NOMO-1 (cell line): ENCODE measurements at regions not wholly inside any gene's neighbourhood (a gene's known extent, or its start where the extent isn't known, plus 50 kb on each side); places are given as distances from the start of the nearest gene placed in this dataset.

Source experiments
- DNase-seq, 2 experiments: peaks; one replicate each; lab custom pipeline; 2025; ENCODE audit not compliant: unreplicated experiment in 2 of 2; lab: John Stamatoyannopoulos, UW

DNA sequence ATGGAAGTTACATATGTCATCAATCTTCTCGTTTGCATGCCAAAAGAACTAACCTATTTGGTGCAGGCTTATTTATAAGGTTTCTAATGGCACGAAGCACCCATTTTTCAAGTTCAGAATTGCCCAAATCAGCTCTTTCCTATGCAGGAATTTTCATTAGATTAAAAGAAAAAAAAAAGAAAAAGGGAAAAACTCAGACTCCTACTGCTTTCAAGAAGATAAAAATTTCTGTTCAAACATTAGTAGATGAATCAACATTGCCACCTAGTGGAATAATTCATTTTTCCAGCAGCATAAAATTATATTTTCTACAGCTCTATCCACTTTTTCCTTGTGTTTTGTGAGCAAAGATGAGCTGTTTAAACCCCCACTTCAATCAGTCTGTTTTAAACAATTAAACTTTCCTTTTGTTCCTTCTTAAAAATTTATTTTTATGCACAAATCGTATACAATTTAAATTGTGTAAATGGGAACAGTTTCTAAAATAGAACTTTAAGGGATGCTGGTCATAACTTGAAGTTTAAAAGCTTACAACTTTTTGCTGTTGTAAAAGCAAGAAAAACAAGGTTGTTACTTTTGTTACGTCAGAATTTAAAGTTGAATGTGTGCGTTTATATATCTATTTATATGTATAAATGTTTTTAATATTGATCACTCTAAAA, 309.9 kb downstream of the ARAP2 start:
- DNase-seq: peak in 1 of 2 experiments; percentile 5

DNA sequence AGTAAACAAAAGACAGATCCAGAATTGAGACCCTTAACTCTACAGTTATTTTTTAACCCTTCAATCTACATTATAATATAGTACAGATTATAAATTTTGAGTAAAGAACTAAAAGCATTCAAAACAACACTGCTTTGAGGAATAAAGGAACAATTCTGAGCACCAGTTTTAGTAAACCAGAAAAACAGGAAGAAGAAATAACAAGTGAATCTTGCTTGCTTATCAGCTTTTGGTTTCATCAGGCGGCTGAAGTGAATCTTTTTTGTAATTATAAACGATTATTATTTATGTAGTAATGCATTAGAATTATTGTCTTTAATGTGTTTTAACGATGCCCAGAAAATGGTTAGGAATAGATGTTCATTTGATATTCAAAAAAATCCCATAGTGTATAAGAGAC, 305.4 kb downstream of the ARAP2 start:
- DNase-seq: peak in 1 of 2 experiments; percentile 8

DNA sequence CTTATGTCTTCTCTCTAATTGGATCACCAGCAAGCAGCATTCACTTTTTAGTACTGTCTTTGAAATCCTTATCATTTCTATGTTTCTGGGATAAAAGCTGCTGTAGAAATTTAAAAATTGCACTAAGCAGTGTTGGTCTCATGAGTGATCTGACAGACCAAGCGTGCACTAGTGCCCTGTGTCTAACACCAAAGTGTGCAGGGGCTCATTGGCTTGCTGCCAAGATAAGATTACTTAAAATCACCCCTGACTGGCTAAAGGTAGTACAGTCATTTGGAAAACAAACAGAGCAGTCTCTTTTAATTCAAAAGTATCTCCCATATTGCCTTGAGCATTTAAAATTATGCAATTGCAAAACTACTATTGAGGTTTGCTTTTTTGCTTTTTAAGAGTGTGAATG, 304.6 kb downstream of the ARAP2 start:
- no peak for DNase-seq

DNA sequence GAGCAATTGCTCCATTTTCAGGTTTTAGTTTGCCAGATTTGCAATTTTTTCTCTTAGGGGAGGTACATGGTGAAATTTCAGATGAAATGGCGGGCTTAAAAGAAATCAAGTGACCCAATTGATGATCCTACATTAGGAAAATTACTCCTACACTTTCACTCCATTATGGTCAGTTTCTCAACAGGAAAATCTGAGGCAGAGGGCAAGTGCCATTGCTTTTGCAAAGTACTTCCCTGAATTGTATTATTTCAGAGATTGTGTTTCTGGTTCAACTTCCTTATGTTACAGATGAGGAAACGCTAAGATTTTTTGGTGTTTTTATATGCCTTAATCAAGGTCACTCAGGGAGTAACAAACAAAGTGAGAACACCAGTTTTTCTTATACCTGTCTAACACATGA, 302.2 kb downstream of the ARAP2 start:
- DNase-seq: no peak

DNA sequence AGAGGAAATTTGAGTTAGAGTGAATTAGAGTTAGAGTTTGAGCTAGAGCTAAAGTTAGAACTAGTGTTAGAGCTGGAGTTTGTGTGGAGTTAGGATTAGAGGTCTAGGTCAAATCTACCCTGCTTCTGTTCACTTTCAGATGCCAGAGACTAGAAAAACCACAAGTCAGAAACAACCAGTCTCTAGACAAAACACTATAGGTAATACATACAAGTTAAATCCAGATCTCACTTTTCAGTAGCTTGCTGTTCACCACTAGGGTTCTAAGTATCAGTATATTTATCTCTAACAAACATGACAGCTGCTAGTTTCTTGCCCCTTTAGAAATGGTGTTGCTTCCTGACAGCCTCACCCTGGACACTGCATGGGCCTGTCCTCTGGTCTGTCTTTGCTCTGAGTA, 300.7 kb downstream of the ARAP2 start:
- no peak for DNase-seq

DNA sequence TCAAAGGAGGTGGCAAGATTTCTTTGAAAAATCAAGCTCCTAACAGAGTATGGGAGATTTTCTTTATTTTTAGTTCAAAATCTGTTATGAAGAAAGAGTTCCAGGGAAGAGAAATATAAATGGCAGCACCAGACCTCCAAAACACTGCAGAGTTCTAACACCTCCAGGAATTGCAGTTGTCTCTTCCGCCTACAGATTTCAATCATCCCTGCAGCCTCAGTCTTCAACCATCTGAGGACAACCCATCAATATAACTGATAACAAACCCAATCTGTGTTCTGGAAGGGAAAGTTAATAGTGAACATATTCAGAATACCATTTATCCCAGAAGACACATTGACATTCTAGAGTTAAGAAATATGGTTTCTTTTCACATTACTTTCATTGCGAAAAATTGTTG, 296.1 kb downstream of the ARAP2 start:
- DNase-seq: no peak

DNA sequence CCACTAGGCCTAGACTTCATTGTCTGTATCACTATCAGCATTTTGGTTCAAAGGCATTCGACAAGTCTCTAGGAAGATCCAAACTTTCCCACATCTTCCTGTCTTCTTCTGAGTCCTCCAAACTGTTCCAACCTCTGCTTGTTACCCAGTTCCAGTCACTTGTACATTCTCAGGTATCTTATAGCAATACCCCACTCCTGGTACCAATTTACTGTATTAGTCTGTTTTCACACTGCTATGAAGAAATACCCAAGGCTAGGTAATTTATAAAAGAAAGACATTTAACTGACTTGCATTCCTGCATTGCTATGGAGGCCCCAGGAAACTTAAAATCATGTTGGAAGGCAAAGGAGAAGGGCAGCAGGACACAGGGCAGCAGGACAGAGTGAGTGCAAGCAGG, 293.9 kb downstream of the ARAP2 start:
- DNase-seq: no peak

DNA sequence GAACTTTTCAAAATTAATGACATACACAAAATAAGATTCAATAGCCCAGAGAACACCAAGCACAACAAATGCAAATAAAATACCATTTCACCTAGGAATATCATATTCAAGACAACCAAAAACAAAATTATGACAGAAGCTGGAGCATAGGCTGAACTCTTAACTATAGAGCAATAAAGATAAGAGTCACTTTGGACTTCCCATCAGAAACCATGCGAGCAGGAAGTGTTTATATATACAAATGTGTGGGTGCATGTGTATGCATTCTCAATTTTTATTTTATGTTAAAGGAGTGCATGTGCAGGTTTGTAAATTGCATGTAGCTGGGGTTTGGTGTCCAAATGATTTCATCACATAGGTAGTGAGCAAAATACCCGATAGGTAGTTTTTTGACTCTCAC, 291.6 kb downstream of the ARAP2 start:
- DNase-seq: no peak

DNA sequence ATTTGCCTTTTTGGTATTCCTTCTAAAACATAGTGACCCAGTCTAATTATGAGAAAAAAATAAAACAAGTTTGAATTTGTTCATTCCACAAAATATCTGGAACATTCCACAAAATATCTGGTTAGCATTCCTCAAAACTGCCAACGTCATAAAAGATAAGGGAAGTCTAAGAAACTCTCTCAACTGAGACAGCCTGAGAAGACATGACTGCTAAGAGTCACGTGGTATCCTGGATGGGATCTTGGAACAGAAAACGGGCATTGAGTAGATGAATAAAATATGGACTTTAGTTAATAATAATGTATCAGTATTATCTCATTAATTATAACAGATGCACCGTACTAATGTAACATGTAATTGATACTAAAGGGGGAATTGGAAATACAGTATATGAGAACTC, 280.9 kb downstream of the ARAP2 start:
- no peak for DNase-seq

DNA sequence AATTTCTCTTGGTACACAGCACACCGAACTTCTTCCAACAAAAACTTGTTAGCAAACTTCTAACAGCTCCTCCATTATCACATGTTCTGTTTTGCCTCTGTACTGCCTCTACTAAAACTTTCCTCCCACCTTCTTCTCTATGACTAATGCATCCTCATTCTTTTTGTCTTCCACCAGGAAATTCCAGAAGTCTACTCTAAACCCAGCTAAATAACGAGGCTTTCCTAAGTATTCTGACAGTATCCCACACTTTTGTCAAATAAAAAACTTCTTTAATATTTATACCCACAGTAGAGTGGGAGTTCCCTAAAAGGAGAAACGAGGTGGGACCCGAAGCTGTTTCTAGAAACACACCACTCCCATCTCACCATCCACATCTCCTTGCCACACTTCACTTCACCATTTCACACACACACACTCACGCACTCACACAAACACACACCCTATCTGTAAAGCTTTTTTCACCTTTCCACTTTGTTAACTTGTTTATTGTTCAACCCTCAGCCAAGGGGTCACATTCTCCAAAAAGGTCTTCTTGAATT, 280.3 kb downstream of the ARAP2 start:
- no peak for DNase-seq

DNA sequence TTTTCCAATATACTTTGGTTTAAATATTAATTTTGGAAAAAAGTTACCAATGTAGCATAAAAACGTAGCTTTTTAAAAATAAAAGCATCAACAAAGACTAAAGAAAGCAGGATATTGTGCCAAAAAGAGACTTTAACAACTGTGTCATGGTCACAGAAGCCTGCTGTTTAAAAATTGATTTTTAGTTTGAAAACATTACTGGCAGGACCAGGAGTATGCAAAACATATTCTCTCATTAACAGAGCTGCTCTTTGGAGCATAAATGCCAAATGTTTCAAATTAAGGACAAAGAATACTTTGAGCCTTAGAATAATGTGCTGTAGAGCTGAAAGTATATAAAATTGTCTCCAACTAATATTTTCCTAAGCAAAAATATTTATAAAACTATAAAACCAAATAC, 279.0 kb downstream of the ARAP2 start:
- DNase-seq: no peak

DNA sequence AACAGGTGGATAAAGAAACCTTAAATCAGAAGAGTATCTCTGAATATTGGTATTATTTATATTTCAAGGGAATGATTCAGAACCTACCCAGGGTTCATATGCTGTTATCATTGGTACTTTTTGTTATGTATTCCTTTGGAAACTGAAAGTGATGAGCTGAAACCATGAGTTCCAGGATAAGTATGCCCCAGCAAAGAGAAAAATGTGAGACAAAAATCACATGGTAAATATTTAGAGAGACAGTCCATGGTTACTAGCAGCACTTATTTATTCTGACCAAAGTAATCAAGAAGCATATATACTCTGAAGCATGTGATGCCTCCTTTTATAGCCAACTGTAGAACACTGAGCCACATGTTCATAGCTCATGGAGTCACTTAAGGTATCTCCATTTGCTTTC, 277.7 kb downstream of the ARAP2 start:
- no peak for DNase-seq

DNA sequence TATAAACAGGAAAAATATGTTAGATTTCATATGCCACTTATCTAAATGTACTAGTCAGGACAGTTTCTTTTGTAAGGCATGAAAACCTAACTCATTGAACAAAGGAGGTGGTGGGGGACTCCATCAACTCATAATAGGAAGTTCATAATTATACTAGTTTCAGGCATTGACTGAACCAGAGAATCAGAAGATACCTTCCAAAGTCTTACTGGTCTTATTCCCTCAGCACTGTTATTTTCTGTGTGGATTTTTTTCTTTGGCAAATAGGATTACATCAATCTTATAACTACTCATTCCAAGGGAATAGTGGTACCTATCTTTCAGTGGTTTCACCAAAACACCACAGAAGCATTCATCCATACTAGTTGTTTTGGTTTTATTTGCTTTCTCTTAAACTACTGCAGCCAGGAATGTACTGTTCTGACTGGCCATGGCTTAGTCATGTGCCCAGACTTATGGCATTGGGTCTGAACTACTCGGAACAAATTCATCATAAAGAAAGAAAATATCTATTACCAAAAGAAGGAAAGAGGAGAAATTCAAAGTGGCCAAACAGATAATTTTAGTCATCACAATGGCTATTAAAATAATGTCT, 273.9 kb downstream of the ARAP2 start:
- no peak for DNase-seq

DNA sequence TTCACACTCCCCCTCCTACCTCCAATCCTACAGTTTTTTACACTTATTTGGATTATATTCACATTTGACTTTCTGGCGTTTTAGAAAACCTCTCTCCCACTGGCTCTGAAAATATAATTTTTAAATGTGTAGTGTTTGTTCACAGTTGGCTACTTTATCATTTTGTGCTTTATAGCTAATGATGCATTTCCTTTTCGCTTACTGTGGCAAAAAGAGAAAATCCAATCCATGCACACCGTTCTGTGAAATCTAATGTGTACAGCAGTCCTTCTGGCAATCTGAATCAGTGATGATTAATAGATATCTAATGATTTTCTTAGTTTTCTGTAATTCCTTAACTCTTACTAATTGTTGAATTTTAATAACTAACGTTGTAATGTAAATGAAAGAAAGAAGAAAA, 271.5 kb downstream of the ARAP2 start:
- DNase-seq: no peak

DNA sequence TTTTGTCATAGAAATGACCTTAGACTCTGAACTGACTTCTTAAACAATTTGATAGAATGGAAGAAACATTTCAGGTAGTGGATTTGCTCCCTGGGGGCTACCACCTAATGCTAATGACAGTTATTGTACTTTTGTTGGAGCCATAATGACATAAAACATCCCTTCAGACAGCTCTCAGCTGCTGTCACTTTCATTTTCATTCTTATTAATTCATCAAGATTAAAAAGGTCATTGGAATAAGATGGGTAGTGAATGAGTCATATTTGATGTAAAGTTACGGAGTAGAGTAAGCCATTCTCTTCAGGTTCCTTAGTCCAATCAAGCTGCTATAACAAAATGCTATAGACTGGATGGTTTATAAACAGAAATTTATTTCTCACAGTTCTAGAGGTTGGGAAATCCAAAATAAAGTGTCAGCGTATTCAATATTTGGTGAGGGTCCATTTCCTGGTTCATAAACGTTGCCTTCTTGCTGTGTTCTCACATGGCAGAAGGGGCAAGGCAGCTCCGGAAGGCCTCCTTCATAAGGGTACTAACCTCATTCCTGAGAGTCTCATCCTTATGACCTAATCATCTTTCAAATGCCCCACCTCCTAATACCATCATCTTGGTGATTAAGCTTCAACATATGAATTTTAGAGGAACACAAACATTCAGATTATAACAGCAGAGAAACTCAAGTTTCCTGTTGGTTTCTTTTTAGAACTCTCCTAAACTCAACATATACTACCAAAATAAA, 268.5 kb downstream of the ARAP2 start:
- no peak for DNase-seq

DNA sequence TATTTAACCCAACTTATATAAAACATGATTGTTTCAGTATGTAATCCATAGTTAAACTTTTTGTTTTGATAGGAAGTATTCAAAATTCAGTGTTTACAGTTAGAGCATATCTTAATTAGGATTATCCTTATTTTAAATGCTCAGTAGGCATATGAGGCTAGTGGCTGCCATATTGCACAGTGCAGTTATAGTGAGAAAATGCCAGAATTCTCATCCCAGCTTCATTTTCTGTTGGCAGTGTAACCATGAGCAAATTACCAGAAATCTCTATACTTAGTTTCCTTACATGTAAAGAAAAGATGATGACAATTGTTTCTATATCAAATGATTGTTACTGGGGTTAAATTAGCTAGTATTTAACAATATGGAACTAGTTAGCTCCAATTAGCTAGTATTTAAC, 265.8 kb downstream of the ARAP2 start:
- no peak for DNase-seq

DNA sequence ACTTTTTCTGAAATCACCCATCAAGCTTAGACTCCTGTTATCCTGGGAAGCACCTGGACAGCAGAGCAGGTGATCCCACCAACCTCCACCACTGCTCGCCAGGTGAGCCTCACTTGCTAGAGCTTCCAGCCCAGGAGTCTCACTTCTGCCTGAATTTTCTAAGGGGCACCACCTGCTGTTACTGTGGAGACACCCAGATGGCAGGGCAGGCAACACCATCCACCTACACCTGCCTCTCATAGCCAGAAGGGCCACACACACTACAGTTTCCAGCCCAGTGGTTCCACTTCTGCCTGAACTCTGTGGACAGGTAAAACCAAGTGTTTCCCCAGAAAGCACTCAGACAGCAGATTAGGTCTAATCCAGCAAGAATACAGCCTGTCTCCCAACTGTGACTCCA, 262.0 kb downstream of the ARAP2 start:
- no peak for DNase-seq

DNA sequence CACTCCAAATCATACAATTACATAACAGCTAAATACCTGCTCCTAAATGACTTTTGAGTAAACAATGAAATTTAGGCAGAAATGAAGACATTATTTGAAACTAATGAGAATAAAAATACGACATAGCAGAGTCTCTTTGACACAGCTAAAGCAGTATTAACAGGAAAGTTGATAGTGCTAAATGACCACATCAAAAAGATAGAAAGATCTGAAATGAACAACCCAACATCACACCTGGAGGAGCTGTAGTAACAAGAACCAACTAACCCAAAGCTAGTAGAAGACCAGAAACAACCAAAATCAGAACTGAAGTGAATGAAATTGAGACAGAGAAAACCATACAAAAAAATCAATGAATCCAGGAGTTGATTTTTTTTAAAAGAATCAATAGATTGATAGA, 257.8 kb downstream of the ARAP2 start:
- DNase-seq: no peak

DNA sequence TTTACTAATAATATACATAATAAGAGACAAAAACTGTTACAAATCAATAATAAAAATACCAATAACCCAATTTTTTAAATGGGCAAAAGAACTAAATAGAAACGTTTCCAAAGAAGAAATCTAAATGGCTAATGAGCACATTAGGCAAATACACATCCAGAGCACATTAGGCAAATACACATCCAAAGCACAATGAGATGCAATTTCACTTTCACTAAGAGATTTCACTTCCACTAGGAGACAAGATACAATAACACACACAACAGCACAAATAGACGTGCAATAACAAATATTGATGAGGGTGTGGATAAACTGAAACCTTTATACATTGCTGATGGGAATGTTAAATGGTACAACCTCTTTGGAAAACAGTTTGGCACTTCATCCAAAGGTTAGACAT, 250.7 kb downstream of the ARAP2 start:
- DNase-seq: no peak

DNA sequence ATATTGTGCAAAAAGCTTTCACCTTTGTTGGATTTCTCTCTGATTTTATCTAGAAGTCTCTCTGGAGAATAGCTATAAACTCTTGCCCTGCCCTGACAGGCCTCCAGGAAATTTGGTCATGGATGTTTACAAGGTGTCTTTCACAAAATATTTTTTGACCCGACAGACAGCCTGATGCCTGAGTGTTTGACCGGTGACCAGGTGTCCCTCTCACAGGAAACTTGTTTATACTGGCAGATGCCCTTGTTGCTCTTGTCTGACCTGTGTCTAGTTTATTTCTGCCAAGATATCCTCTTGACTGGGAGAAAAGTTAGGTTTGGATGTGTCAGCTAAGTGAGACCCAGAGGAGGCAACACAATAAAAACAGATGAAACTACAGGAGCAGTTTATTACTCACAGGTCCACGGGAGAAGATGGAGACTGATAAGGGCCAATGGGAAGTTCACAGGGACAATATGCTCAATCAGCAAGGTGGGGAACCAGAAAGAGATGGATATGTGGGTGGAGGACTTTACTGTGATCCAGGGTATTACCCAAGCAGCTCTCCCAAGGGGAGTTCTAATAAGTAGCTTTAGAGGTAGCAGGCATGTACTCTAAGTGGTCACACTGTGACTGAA, 243.3 kb downstream of the ARAP2 start:
- DNase-seq: no peak

DNA sequence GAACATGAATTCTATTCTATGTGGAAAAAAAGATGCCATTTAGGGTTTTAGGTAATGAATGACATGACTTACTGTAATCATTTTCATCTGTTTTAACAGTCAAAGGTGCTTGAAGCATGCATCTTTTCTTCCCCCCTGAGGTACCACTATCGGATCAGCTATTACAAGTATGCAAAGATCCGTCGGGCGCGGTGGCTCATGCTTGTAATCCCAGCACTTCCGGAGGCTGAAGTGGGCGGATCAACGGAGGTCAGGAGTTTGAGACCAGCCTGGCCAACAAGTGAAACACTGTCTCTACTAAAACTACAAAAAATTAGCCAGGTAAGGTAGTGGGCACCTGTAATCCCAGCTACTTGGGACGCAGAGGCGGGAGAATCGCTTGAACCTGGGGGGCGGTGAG, 241.3 kb downstream of the ARAP2 start:
- DNase-seq: no peak
